ENCODE measurements at regions not wholly inside any gene's neighbourhood (a gene's known extent, or its start where the extent isn't known, plus 50 kb on each side); places are given as distances from the start of the nearest gene placed in this dataset.
"Not testable (repeated sequence)": the region's sequence is repeated elsewhere in the genome, so short reads cannot be mapped to it uniquely, and the experiment has no call there.

DNA sequence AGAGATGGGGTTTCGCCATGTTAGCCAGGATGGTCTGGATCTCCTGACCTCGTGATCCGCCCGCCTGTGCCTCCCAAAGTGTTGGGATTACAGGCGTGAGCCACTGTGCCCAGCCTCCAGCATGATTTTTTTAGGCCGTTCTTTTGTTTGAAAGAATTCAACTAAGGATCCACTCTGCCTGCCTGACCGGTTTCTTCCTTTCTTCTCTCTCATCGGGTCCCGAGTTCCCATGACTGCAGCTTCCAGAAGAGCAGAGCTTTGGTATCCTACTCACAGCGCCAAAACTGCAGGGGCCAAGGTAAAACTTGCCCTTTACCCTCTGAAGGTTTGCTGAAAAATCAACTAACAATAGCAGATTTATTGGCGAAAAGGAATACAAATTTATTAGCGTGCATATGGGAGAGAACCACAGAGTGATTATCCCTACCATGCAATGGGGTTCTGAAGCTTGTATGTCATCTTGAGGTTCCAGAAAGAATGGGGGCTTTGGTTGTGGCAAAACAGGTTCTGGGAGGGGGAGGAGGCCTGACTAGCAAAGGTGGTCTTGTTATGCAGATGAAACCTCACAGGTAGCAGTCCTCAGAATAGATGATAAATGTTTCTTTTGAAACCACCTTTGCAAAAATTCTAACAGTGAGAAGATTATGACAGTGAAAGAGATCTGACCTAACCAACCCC, 87.0 kb upstream of the MSH6 start:
- no peak for DNase-seq (ENCODE audit: extremely low read depth in 1 of 11, low read depth in 9 of 11, low spot score in 4 of 11)

DNA sequence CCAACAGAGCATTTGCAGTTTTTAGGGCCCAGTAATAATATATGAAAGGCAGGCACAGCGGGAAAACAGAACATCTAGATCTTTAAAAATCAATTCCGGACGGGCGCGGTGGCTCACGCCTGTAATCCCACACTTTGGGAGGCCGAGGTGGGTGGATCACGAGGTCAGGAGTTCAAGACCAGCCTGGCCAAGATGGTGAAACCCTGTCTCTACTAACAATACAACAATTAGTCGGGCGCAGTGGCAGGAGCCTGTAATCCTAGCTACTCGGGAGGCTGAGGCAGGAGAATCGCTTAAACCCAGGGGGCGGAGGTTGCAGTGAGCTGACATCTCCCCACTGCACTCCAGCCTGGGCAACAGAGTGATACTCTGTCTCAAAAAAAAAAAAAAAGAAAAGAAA, 88.5 kb upstream of the MSH6 start:
- not testable (repeated sequence) for DNase-seq (ENCODE audit: extremely low read depth in 1 of 11, low read depth in 9 of 11, low spot score in 4 of 11)

DNA sequence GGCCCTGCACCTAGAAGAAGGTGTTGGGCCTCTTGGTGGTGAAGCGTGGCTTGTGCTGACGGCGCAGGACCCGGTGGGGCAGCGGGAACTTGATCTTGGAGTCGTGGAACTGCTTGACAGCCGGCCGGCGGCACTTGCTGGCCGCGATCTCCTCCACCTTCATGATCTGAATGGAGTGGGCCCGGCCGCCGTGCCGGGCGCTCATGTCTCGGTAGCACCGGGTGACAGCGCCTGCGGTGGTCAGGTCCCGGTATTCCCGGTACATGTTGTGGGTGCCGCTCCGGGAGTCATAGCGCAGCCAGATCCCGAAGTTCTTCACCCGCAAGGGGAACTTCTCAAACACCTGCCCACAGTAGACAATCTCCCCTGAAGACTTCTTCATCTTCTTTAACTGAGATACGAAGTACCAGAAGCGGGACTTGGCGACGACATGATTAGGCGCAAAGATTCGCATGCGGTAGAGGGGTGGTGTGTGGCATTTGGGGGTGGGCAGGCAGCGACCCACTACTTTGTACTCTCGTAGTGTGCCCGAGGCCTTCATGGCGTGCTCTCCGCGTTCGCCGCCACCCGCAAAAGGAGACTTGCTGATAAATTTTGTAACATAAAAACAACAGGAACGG, 92.1 kb upstream of the MSH6 start:
- DNase-seq (ENCODE audit: extremely low read depth in 1 of 11, low read depth in 9 of 11, low spot score in 4 of 11): not testable (repeated sequence)

DNA sequence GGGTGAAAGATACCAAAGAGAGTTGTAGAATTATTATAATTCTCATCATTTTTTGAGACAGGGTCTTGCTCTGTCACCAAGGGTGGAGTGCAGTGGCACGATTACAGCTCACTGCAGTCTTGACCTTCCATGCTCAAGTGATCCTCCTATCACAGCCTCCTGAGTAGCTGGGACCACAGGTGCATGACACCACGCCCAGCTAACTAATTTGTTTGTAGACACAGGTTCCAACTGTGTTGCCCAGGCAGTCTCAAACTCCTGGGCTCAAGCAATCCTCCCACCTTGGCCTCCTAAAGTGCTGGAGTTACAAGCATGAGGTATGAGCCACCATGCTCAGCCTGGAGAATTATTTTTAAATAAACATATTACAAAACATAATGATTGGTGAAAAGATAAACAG, 92.8 kb upstream of the MSH6 start:
- DNase-seq (ENCODE audit: extremely low read depth in 1 of 11, low read depth in 9 of 11, low spot score in 4 of 11): no peak

DNA sequence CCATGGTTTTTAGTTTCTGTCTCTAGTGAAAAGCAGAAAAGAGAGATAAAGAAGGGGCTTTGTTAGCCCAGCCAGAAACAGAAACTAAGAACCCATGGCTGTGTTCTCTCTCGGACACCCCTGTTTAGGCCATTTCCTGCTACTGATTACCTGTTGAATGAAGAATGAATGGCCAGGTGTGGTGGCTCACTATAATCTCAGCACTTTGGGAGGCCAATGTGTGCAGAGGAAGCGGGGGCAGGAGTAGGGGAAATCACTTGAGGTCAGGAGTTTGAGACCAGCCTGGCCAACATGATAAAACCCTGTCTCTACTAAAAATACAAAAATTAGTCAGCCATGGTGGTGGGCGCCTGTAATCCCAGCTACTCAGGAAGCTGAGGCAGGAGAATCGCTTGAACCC, 93.8 kb upstream of the MSH6 start:
- not testable (repeated sequence) for DNase-seq (ENCODE audit: extremely low read depth in 1 of 11, low read depth in 9 of 11, low spot score in 4 of 11)

DNA sequence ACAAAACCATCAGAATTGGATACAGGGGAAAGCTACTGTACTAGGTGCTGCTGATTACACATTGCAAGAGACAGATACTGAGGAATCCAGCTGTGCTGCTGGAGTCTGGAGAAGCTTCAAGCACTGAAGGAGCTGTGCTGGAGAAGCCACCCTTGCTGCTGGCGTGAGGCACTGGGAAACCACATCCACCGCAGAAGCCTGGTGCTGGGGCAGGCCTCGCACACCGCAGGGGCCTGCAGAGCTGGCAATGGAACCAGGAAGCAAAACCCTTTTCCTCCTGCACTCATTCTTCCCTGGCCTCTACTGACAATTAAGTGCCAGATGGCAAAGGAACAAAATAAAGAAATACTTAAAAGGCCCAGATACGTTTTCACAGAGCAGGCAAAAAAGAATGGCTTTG, 94.4 kb upstream of the MSH6 start:
- DNase-seq (ENCODE audit: extremely low read depth in 1 of 11, low read depth in 9 of 11, low spot score in 4 of 11): no peak

DNA sequence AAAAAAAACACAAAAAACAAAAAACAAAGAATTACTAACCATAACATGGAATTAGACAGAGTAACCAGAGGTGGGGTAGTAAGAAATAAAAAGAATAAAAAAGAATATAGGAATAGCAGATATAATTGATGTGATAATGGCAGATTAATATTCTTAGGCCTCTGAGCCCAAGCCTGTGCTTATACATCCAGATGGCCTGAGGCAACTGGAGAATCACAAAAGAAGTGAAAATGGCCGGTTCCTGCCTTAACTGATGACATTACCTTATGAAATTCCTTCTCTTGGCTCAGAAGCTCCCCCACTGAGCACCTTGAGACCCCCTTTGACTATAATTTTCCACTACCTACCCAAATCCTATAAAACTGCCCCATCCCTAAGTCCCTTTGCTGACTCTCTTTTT, 95.1 kb upstream of the MSH6 start:
- DNase-seq (ENCODE audit: extremely low read depth in 1 of 11, low read depth in 9 of 11, low spot score in 4 of 11): no peak

DNA sequence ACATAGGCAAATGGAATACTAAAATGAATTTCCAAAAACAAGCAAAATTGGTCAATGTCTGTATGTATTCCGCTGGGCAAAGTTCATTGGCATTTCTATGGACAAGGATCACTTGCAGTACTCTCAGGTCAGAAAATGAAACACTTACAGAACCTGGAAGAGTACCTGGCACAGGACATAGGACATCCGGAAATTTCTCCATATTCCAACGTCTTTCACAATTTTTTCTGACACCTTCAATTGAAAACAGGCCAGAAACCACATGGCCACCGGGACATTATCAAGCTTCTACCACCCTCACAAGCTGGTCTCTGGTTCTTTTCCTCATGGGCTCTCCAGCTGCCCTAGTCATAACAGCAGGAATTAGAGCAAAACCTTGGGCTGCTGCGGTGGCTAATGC, 96.9 kb upstream of the MSH6 start:
- DNase-seq (ENCODE audit: extremely low read depth in 1 of 11, low read depth in 9 of 11, low spot score in 4 of 11): no peak

DNA sequence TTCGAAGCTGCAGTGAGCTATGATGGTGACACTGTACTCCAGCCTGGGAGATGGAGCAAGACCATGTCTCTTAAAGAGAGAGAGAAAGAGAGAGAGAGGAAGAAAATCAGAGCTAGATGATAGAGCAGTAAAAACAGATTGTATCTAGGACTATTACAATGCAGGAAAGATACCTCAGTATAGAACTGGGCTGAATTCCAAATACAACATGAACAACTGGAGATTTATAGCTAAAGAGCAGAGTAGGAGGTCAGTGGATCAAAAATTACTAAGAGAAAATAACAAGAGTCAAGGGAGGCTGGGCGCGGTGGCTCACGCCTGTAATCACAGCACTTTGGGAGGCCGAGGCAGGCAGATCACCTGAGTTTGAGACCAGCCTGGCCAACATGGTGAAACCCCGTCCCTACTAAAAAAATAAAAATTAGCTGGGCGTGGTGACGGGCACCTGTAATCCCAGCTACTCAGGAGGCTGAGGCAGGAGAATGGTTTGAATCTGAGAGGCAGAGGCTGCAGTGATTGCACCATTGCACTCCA, 100.7 kb upstream of the MSH6 start:
- DNase-seq (ENCODE audit: extremely low read depth in 1 of 11, low read depth in 9 of 11, low spot score in 4 of 11): no peak

DNA sequence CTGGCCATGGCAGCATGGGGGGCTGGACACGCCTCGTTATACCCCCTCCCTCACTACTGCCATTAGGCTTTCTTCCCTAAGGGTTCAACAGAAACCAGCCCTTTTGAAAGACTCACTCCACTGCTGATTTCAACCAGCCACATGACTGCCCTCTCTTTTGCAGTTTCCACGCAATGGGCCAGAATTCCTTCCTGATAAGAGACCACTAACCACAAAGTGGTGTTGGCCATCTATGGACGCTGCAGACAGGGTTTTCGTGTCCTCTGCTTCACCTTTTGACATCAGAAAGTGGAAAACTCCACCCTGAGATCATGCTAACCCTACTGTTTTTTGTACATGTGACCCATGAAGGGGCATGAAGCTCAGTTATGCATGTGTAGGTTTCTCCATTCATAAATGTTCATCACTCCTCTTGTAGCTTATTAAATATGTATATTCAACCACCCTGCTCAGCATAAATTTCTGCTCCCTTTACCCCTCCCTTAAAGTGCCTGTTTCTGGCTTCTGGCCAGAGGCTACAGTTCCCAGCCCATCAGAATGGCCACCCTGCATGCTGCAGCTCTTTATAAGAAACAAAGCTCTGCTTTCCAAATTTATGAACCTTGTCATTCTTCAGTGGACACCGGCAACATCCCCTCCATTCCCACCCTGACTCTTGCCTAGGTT, 105.6 kb upstream of the KCNK12 start:
- DNase-seq (ENCODE audit: extremely low read depth in 1 of 11, low read depth in 9 of 11, low spot score in 4 of 11): no peak

DNA sequence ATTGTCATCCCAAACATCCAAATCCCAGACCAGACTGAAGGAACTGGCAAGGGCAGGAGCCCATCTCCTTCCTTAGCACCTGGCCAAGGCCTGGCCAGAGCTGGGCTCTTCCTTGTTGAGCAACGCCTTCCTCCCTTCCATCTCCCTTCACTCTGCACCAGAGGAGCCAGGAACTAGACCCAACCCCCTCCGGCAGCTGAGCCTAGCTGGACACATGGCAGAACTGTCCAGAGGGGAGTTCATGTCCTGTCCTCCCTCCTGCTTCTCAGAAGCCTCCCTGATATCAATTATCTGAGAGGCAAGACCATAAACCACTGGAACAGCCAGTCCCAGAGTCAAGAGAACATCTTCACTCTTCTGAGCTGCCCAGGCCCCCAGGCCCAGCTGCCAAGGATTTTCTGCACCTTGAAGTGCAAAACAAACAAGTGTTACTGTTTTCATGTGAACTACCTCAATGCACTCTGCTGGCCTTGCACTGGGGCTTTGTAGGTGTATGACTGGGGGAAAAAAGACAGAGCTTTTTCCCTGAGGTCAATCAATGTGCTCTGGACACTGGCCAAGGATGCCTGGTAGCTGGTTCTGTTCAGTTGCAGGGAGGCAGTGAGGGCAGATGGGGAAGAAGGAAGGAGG, 104.5 kb upstream of the KCNK12 start:
- no peak for DNase-seq (ENCODE audit: extremely low read depth in 1 of 11, low read depth in 9 of 11, low spot score in 4 of 11)

DNA sequence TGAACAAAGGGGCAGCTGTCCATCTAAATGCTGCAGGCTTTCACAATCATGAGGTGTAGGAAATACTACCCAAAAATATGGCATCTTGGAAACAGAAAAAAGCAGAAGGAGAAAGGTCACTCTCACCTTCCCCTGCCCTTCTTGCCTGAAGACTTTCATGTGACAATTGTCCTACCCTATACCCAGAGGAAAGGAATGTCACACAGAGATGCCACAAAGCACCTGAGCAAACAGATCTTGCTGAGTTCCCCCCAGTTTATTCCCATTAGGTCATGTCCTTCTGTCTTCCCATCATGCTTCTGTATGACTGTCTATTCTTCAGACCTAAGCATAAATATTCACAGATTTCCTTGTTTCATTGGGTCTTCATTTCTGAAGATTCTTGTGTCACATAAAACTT, 95.5 kb upstream of the KCNK12 start:
- DNase-seq (ENCODE audit: extremely low read depth in 1 of 11, low read depth in 9 of 11, low spot score in 4 of 11): no peak

DNA sequence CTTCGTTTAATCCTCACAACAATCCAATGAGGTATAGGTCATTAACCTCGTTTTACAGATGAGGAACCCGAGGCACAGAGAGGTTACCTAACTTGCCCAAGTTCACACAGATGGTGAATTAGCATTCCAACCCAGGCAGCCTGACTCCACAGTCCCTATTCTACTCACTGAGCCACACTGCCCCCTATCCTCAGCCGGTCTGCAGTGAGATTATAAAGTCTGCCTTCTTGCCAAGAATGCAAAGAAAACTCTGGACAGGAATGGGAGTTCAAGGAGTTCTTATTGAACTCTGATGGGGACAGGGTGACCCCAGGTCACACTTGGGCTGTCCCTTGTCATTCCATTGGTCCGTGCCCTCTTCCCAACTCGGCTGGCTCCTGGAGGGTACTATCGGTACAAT, 94.0 kb upstream of the KCNK12 start:
- DNase-seq (ENCODE audit: extremely low read depth in 1 of 11, low read depth in 9 of 11, low spot score in 4 of 11): no peak

DNA sequence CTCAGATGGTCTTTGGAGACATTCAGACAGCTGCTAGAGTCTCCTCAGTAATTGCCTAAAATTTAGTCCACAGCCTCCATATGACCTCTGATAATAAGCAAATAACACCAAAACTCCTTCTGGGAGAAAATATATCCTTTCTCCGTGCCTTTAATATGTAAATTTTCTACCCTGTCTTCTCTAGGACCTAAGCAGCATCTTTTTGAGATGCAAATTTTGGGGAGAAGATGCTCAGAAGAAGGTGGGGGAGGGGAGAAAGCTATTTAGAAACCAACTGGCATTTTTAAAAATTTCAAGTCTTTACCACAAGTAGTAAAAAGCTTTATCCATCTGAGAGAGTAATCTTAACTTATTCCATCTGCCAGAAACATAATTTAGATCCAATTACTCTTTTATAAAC, 91.8 kb upstream of the KCNK12 start:
- DNase-seq (ENCODE audit: extremely low read depth in 1 of 11, low read depth in 9 of 11, low spot score in 4 of 11): no peak

DNA sequence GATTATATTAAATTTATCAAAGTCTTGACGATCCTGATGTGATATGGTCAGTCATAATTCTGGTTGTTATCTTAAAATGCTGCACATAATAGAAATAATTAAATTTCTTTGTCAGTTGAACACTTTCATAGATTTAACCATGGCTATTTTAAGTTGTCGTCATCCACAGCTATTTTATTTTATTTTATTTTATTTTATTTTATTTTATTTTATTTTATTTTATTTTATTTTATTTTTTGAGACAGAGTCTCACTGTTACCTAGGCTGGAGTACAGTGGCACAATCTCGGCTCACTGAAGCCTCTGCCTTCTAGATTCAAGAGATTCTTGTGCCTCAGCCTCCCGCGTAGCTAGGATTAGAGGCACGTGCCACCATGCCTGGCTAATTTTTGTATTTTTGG, 90.5 kb upstream of the KCNK12 start:
- DNase-seq (ENCODE audit: extremely low read depth in 1 of 11, low read depth in 9 of 11, low spot score in 4 of 11): no peak

DNA sequence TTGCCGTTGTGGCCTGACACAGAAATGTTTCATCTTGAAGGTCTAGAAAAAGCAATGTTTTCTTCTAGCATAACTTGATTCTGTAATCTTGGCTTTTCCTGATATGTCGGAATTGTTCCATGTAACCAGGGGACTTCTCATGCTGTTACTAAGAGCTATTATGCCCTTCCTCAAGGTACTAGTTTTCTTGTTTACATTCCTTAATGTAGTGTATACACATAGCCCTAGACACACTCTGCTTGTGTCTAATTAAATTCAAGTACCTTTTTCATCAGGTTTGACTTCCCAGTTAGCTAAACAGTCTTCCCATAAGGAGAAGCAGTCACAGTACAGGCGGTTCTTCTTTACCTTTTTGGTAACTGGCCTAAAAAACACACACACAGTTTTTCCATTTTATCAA, 89.4 kb upstream of the KCNK12 start:
- no peak for DNase-seq (ENCODE audit: extremely low read depth in 1 of 11, low read depth in 9 of 11, low spot score in 4 of 11)

DNA sequence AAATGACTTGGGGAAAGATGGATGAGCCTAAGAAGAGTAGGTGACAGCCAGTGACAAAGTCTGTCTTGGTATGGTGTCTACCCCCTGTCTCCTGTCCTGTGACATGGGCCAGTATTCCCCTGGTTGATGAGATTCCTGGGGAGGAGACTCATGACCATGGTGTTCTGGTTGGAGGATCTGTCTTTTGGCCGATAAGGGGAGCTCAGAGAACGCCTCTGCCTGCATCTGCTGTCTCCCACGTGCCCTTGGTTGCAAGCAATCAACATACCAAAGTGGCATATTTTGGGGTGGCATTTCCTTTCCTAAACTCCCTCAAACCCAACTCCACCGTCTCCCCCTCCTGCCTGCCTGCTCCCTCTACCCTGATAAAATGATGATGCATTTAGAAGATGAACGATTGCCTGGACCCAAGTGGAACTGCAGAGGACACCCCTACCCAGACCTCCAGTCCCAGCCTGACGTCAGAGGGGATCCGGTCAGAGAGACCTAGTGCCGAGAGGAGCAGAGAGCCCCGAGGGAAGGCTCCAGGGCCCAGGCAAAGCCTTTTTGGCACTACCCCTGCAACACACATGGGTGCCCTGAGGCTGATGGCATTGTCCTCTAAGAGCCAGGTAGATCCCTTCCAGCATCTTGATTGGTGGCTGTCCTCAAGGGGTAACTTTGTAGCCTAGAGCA, 88.0 kb upstream of the KCNK12 start:
- no peak for DNase-seq (ENCODE audit: extremely low read depth in 1 of 11, low read depth in 9 of 11, low spot score in 4 of 11)

DNA sequence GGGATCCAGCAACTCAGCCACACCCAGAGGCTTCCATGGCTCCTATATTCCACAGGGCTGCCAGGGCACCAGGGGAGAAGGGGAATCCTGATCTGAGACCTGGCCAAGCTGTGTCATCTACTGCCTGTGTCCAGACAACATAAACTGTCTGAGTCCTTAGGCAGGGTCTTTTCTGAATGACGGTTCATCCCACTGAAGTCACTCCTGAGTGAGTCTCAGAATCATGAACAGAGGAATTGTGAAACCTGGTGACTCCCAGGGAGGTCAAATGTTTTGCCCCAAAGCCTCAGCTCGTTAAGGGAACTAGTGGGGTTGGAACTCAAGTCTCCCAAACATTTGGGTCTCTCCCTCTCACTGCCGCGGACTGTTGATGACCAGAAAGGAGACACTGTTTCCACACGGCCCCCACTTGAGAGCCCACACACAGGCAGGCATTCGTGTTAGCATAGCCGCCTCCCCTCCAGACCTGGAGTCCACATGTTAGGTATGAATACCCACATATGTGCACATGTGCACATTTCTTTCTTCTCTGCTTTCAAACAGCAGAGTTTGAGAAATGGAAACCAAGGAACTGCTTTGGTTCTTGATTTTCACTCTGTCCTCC, 87.2 kb upstream of the KCNK12 start:
- no peak for DNase-seq (ENCODE audit: extremely low read depth in 1 of 11, low read depth in 9 of 11, low spot score in 4 of 11)
